ENCODE measurements at regions not wholly inside any gene's neighbourhood (a gene's known extent, or its start where the extent isn't known, plus 50 kb on each side); places are given as distances from the start of the nearest gene placed in this dataset.

DNA sequence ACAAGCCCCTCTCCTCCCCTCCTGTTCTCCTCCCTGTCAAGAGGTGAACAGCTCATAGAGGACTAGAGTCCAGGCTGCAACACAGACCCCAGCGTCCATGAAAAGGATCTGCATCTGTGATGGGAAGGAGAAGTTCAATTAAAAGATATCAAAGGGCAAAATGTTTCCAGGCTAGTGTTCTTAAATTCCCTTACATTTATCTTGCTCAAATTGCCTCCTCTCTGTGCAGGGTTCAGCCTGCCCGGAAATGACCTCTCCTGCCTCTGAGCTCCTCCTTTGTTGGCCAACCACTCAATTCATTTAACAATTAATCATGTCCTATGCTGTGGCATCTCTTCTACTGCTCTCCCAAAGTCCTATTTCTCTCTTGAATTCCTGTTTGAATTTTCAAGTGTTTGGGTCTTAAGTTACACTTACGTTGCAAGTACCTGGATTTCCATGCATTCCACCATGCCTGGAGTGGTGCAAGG lies 105.3 kb downstream of the TSN start:
- DNase-seq (ENCODE audit: low read depth in 3 of 3) = no peak

DNA sequence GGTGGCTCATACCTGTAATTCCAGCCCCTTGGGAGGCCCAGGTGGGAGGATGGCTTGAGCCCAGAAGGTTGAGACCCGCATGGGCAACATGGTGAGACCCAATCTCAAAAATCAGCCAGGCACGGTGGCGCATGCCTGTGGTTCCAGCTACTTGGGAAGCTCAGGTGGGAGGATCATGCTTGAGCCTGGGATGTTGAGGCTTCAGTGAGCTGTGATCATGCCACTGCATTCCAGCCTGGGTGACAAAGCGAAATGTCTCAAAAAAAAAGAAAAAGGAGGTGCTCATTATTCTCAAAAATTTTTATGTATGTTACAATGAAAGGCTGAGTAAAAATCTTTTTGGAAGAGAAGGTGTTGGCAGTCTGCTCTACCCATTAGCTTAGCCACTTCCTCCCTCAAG lies 106.8 kb downstream of the TSN start:
- DNase-seq (ENCODE audit: low read depth in 3 of 3) = no peak

- no peak for DNase-seq (ENCODE audit: low read depth in 3 of 3)
These were observed 110.5 kb downstream of the TSN start for GRCh38 chr2:121865914-121866313.

DNA sequence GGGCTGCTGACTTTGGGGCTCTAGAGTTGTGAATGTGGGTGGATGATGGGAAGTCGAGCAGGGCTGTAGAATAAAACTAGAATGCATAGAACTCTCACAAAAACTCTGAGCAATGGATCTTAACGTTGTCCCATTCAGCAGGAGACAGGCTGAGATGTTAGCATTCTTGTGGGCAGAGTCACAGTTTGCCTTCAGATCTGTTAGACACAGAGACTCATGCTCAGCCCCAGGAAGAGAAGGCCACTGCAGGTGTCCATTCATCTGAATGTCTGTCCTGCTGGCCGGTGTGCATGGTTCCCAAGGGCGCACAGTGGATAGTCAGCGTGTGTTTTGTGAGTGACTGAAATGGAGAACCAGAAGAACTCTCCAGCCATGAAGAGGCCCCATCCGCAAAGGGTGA lies 111.3 kb downstream of the TSN start:
- DNase-seq (ENCODE audit: low read depth in 3 of 3) = no peak

DNA sequence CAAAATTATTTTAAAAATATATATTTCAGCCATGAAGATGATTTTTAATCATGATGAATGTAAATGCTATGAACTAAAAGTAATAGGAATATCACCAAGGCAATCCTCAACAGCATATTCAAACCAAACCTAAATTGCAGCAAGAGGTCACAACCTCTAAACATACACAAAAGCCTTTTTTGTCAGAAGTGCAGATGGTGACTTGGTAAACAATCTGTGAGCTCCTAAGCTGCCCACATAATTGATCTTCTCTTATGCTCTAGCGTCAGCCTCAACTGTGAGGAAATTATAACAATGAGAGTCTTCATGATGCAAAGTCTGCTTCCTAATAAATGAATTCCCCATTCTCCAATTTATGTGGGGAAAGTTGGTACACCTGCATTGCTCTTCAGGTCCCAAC lies 113.2 kb downstream of the TSN start:
- DNase-seq (ENCODE audit: low read depth in 3 of 3) = no peak

DNA sequence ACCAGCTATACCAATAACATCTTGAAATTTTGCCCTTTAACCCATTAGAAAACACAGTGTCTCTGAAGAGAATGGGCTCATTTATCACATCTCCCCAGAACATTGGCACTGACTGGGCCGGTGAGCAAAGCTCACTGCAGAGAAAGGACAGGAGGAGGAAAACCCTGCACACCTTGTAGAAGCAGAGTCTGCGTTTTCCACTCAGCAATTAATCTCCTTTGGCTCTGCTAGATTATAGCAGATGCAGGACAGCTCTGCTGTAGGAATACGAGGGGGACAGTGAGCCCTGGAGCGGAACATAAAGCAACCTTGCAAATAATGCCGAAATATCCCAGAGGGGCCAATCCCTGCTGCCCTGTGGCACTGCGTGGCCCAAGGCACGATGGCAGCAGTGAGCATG lies 113.9 kb downstream of the TSN start:
- no peak for DNase-seq (ENCODE audit: low read depth in 3 of 3)

GRCh38 chr2:121869873-121870272 lies 114.4 kb downstream of the TSN start:
- DNase-seq (ENCODE audit: low read depth in 3 of 3) = no peak

- no peak for DNase-seq (ENCODE audit: low read depth in 3 of 3)
These were observed 117.2 kb downstream of the TSN start for GRCh38 chr2:121872651-121873050.

GRCh38 chr2:121873864-121874263 lies 118.4 kb downstream of the TSN start:
- DNase-seq (ENCODE audit: low read depth in 3 of 3) = no peak

DNA sequence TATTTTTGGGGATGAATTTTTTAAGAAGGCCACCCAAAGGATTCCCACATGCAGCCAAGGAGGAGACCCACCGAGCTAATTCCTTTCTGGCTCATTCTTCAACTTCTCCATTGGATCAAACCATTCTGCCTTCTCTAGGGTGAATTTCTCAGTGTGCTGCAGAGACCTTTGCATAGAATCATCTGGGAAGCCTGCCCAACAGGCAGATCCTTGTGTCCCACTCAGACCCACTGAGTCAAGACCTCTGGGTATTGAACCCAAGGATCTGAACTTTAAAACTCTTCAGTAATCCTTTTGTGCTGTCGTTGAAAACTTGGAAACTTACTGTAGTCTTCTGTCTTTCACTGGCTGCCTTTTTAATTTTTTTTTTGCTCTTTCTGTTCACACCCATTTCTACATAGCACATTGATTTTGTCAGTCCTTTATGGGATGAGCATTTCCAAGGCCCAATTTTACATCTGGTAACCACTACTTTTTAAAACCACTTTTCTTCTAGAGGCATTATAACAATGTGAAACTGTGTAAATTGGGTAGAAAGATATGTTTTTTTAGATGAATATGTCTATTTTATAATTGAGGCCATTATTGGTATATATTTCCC lies 120.2 kb downstream of the TSN start:
- DNase-seq (ENCODE audit: low read depth in 3 of 3) = no peak

DNA sequence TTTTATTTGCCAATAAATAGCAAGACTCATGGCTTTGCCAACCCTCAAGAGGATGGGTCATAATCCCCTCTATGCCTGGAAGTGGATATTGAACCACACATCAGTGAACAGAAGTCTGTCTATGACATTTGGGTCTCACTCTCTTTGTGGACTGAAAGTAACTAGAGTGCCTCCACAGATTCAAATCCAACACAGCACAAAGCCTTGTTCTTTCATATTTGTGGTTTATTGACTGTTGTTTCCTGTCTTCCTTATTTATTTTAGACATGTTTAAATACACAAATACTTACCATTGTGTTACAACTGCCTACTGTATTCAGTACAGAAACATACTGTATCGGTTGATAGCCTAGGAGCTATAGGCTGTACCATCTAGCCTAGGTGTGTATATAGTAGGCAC lies 121.9 kb downstream of the TSN start:
- DNase-seq (ENCODE audit: low read depth in 3 of 3) = no peak

- DNase-seq (ENCODE audit: low read depth in 3 of 3) = no peak
These were observed 124.8 kb downstream of the TSN start for GRCh38 chr2:121880283-121880682.

- DNase-seq (ENCODE audit: low read depth in 3 of 3) = no peak
These were observed 125.6 kb downstream of the TSN start for GRCh38 chr2:121881038-121881437.

DNA sequence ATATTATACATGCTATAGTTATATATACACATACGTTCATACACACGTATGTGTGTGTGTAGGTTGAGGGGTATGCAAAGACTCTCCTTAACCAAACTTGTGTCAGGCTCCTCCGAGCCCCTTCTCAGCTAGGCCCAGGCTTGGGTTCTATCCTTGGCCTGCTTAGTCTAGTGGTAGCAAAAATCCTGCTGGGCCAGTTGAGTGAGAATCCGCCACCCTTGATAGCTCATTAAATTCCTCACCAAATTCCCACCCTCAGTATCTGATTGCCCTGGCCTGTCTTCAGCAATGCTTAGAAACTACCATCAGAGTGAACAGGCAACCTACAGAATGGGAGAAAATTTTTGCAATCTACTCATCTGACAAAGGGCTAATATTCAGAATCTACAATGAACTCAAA lies 126.5 kb downstream of the TSN start:
- DNase-seq (ENCODE audit: low read depth in 3 of 3) = no peak

GRCh38 chr2:121884078-121884477 lies 128.6 kb downstream of the TSN start:
- DNase-seq (ENCODE audit: low read depth in 3 of 3) = no peak

- no peak for DNase-seq (ENCODE audit: low read depth in 3 of 3)
These were observed 129.1 kb downstream of the TSN start for GRCh38 chr2:121884511-121884921.

DNA sequence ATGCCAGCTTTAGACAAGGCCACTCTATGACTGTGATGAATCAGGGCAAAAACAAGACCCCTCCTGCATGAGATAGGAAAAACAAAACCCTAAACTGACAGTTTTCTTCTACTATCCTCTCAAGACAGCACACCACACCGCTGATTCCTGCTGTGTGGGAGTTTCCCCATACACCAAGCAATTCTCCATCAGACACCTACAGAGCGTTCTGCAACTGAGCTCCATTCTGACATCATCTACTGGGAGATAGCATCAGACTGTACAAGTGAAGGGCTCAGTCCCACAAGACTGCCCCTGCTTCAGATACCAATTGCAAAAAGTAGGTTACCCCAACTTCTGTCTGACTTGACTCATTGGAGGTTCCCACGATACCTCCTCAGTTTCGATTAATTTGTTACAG lies 130.6 kb downstream of the TSN start:
- no peak for DNase-seq (ENCODE audit: low read depth in 3 of 3)

DNA sequence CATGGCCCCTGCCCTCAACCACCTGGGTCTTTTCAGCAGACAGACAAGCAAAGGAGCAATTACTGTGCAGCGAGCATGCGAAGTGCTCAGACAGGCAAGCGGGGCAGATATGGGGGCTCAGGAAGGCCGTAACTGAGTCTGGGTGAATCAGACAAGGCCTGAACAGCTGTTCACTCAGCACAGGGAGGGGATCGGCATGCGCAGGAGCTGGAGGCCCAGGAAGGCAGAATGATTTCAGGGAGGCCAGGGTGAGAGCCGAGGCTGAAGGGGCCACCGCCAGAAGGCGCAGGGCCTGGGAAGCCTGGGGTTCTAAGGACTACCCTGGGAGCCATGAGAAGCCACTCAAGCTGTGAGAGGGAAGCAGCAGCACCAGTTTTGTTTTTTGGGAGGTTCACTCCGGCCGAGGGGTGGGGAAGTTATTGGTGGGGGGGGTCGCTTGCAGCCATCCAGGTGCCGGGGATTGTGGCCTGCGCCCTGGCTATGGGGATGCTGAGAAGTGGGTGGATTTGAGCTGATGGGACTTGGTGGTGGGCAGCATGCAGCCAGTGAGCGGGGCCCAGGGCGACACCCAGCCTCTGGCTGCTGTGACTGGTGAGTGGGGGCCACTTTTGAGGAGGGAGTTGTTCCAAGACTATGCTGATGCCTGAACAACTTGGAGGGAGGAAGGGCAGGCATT lies 132.2 kb downstream of the TSN start:
- DNase-seq (ENCODE audit: low read depth in 3 of 3) = no peak

- no peak for DNase-seq (ENCODE audit: low read depth in 3 of 3)
These were observed 132.7 kb downstream of the TSN start for GRCh38 chr2:121888189-121888557.

GRCh38 chr2:121890041-121890440 lies 134.6 kb downstream of the TSN start:
- no peak for DNase-seq (ENCODE audit: low read depth in 3 of 3)

DNA sequence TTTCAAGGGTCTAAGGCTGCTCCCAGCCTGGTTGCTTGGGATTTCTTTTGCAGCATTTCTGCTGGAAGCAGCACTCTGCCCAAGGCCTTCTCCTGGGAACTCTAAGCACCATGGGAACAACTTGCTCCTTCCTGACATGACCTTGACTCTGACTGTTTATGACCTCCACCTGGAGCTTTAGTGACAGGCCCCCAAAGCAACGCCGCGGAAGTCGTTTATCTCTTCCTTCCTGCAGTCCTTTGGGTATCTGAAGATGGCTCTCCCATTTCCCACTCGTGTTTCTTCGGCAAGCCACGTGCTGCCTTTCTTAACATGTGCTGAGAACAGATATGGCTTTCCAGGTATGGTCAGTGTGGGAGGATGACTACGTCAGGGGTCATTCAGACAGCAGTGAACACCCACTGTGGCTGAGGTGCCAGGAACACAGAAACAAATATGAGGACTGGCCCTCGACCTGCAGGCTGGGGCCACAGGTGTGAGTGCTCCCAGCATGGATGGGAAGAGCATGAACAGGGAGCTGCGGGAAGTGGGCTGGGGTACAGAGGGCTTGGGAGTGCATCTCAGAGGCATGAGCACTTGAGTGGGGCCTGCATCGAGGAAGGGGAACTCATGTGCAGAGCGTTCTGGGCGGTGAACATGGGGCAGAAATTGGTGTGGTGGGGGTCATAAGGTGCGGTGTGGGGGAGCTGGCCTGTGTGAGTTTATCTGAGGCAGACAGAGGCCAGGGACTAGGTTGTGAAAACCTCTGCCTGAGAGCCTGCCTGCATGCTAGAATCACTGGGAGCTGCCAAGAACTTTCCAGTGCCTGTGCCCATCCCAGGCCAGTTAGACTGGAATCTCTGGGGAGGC lies 140.5 kb downstream of the TSN start:
- no peak for DNase-seq (ENCODE audit: low read depth in 3 of 3)

GRCh38 chr2:121897335-121897970 lies 142.0 kb downstream of the TSN start:
- no peak for DNase-seq (ENCODE audit: low read depth in 3 of 3)

Measured in stimulated activated CD4-positive, alpha-beta T cell treated with anti-CD3 and anti-CD28 coated beads, TNF-alpha, amount 100 ng/mL, for 4 hours (primary cell).